Karpas-422 (cell line): ENCODE measurements at regions not wholly inside any gene's neighbourhood (a gene's known extent, or its start where the extent isn't known, plus 50 kb on each side); places are given as distances from the start of the nearest gene placed in this dataset.

ENCODE experiments used
- DNase-seq: peaks from one replicate; pipeline ENCODE4 v3.0.0-alpha.2; 2015
- H2AFZ ChIP-seq: fragments of 200-600 bp; sonication (generic); 2 replicates; pipeline ENCODE4 v1.6.1; 2014; ENCODE audit warnings: antibody characterized with exemption, low read length, mixed read lengths
- H3K27ac ChIP-seq: fragments of 200-600 bp; sonication (generic); 2 replicates; pipeline ENCODE4 v1.5.1; 2014; ENCODE audit warnings: mild to moderate bottlenecking, low read length, moderate library complexity
- H3K27me3 ChIP-seq: fragments of 200-600 bp; sonication (generic); 2 replicates; pipeline ENCODE4 v1.6.1; 2014; ENCODE audit warnings: low read length, mixed read lengths
- H3K36me3 ChIP-seq: fragments of 200-600 bp; sonication (generic); 2 replicates; pipeline ENCODE4 v1.6.1; 2014; ENCODE audit warnings: low read length, mixed read lengths; ENCODE audit not compliant: insufficient read depth
- H3K4me1 ChIP-seq: fragments of 200-600 bp; sonication (generic); 2 replicates; pipeline ENCODE4 v1.6.1; 2014; ENCODE audit warnings: mild to moderate bottlenecking, low read length, mixed read lengths
- H3K4me2 ChIP-seq: fragments of 200-600 bp; sonication (generic); 2 replicates; pipeline ENCODE4 v1.6.1; 2014; ENCODE audit warnings: low read length, low read depth, mild to moderate bottlenecking; ENCODE audit not compliant: poor library complexity, severe bottlenecking
- H3K4me3 ChIP-seq: fragments of 200-600 bp; sonication (generic); 2 replicates; pipeline ENCODE4 v1.5.1; 2014; ENCODE audit warnings: mild to moderate bottlenecking, antibody characterized with exemption, low read length, mixed read lengths
- H3K79me2 ChIP-seq: fragments of 200-600 bp; sonication (generic); 2 replicates; pipeline ENCODE4 v1.6.1; 2014; ENCODE audit warnings: mild to moderate bottlenecking, low read length, mixed read lengths
- H3K9ac ChIP-seq: fragments of 200-600 bp; sonication (generic); 2 replicates; pipeline ENCODE4 v1.6.0; 2014; ENCODE audit warnings: low read length
- H3K9me2 ChIP-seq: fragments of 200-600 bp; sonication (generic), shearing (Covaris generic); replicated peaks from 2 replicates; pipeline ENCODE4 v1.6.0; 2014; ENCODE audit warnings: mild to moderate bottlenecking, low read length, moderate library complexity; ENCODE audit not compliant: insufficient read depth
- H3K9me3 ChIP-seq: fragments of 300-700, 200-600 bp; sonication (generic); 2 replicates; pipeline ENCODE4 v1.6.1; 2014; ENCODE audit warnings: low read length, mixed read lengths
- H4K20me1 ChIP-seq: fragments of 200-600 bp; sonication (generic); 2 replicates; pipeline ENCODE4 v1.6.1; 2014; ENCODE audit warnings: mild to moderate bottlenecking, antibody characterized with exemption, low read length, low read depth; ENCODE audit not compliant: insufficient read depth

GRCh38 chr13:60214213-60215055 is 50.7 kb upstream of the DIAPH3 start:
- no peak for DNase-seq
- no peaks in the 10 kb centered on the region for H3K4me1 ChIP-seq
- H3K9me3 ChIP-seq, result no peaks in the 10 kb centered on the region
- H3K9ac ChIP-seq, result no peak overlapping the region
- no peak overlapping the region for H2AFZ ChIP-seq
- no peak overlapping the region for H3K4me3 ChIP-seq
- H3K79me2 ChIP-seq, result no peaks in the 10 kb centered on the region
- no peaks in the 10 kb centered on the region for H3K9me2 ChIP-seq
- H3K4me2 ChIP-seq, result no peak overlapping the region
- no peak overlapping the region for H3K27ac ChIP-seq
- no peaks in the 10 kb centered on the region for H3K36me3 ChIP-seq
- H4K20me1 ChIP-seq, result no peaks in the 10 kb centered on the region
- no peaks in the 10 kb centered on the region for H3K27me3 ChIP-seq

DNA sequence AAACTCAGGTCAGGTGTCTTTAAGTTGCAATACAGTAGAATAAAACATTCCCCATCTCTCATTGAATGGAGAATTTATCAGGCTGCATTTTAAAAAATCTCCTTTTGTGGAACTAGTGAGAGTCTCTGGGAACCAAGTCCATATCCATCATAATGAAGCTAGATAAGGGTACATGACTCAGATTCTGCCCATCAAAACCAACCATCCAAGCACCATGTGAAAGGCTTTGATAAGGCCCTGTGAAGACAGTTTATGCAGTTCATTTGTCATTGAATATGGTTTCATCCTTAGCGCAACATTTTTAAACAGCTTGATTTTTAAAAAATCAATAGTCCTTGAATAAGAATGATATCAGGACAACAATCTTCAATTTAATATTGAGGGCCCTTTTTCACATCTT is 56.3 kb upstream of the DIAPH3 start:
- Histone ChIP-seq H2AFZ (no peak overlapping the region), H3K36me3 (no peaks in the 10 kb centered on the region), H3K9me2 (no peaks in the 10 kb centered on the region), H3K27ac (no peak overlapping the region), H3K27me3 (no peaks in the 10 kb centered on the region), H3K79me2 (no peaks in the 10 kb centered on the region), H4K20me1 (no peaks in the 10 kb centered on the region), H3K4me2 (no peak overlapping the region), H3K9ac (no peak overlapping the region), H3K9me3 (no peaks in the 10 kb centered on the region), H3K4me3 (no peak overlapping the region), H3K4me1 (no peaks in the 10 kb centered on the region)
- DNase-seq, result no peak

DNA sequence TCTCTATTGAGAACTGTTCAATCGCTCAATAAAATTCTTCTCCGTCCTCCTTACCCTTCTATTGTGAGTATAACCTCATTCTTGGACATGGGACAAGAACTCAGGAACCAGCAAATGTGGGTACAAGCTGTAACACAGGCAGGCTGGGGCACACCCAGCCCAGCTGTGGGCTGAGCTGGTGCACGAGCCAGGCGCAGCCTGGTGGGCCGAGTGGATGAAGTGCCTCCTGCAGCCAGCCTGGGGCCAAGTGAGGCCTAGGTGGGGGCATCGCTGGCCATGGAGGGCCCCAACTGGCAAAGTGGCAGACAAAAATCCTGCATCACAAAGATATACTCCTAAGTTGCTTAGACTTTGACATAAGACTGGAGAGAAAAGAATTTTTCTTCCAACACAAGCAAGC is 57.9 kb upstream of the DIAPH3 start:
- no peak overlapping the region for H3K4me3 ChIP-seq
- H3K9me3 ChIP-seq, result no peaks in the 10 kb centered on the region
- DNase-seq, result no peak
- no peak overlapping the region for H3K9ac ChIP-seq
- no peaks in the 10 kb centered on the region for H3K4me1 ChIP-seq
- no peak overlapping the region for H3K4me2 ChIP-seq
- no peaks in the 10 kb centered on the region for H4K20me1 ChIP-seq
- H2AFZ ChIP-seq, result no peak overlapping the region
- H3K79me2 ChIP-seq, result no peaks in the 10 kb centered on the region
- H3K9me2 ChIP-seq, result no peaks in the 10 kb centered on the region
- no peaks in the 10 kb centered on the region for H3K36me3 ChIP-seq
- no peaks in the 10 kb centered on the region for H3K27me3 ChIP-seq
- no peak overlapping the region for H3K27ac ChIP-seq

GRCh38 chr13:60226507-60226906 is 62.8 kb upstream of the DIAPH3 start:
- no peak overlapping the region for H3K27ac ChIP-seq
- H3K4me1 ChIP-seq, result no peaks in the 10 kb centered on the region
- H2AFZ ChIP-seq, result no peak overlapping the region
- no peaks in the 10 kb centered on the region for H3K79me2 ChIP-seq
- no peak overlapping the region for H3K4me2 ChIP-seq
- peak; percentile 62 for DNase-seq
- H3K9me2 ChIP-seq, result no peaks in the 10 kb centered on the region
- H4K20me1 ChIP-seq, result no peaks in the 10 kb centered on the region
- H3K9ac ChIP-seq, result no peak overlapping the region
- no peaks in the 10 kb centered on the region for H3K27me3 ChIP-seq
- no peak overlapping the region for H3K4me3 ChIP-seq
- H3K9me3 ChIP-seq, result no peaks in the 10 kb centered on the region
- no peaks in the 10 kb centered on the region for H3K36me3 ChIP-seq

DNA sequence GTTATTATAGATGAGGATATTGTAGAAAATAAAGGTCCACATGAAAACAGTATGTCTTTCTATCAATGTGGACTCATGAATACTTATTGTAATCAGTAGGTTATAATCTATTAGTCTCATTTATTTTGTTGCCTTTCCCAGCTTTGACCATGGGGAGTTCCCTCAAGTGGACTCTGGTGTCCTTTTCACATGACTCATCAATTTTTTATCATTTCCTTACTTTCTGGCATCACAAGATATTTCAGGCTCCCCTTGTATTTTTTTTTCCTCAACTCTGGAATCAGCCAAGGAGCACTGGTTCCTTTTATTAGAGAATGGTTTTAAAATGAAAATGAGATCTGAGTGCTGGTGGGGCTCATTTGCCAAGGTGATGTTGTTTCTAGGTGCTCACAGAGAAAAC is 63.4 kb upstream of the DIAPH3 start:
- Histone ChIP-seq H3K4me1 (no peaks in the 10 kb centered on the region), H3K27me3 (no peaks in the 10 kb centered on the region), H3K4me3 (no peak overlapping the region), H3K79me2 (no peaks in the 10 kb centered on the region), H3K9ac (no peak overlapping the region), H3K36me3 (no peaks in the 10 kb centered on the region), H3K4me2 (no peak overlapping the region), H3K9me2 (no peaks in the 10 kb centered on the region), H2AFZ (no peak overlapping the region), H3K9me3 (no peaks in the 10 kb centered on the region), H4K20me1 (no peaks in the 10 kb centered on the region), H3K27ac (no peak overlapping the region)
- DNase-seq, result no peak

- no peak overlapping the region for H3K9ac ChIP-seq
- no peak overlapping the region for H3K4me2 ChIP-seq
Observed at GRCh38 chr13:60229708-60230272, 66.1 kb upstream of the DIAPH3 start.

DNA sequence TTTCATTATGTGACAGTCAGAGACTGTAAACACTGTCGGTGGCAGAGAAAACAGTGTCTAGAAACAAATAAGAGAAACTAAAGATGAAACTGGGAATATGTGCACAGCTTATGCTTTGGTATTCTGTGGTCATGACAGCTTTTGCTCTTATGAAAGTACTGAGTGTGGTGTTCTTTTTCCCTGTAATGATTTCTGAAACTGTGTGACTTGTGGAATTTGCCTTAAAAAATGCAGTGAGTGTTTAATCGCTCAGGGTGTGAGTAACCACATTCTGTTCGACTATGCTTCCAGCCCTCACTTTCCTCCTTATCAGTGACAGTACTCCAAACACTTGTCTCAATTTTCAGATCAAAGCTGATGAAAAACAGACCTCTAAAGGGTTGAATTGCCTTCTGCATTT is 66.9 kb upstream of the DIAPH3 start:
- no peaks in the 10 kb centered on the region for H3K9me2 ChIP-seq
- no peaks in the 10 kb centered on the region for H3K4me1 ChIP-seq
- no peaks in the 10 kb centered on the region for H3K79me2 ChIP-seq
- H3K27me3 ChIP-seq, result no peaks in the 10 kb centered on the region
- no peaks in the 10 kb centered on the region for H4K20me1 ChIP-seq
- H3K4me2 ChIP-seq, result no peak overlapping the region
- no peak overlapping the region for H3K4me3 ChIP-seq
- no peak for DNase-seq
- no peaks in the 10 kb centered on the region for H3K36me3 ChIP-seq
- H2AFZ ChIP-seq, result no peak overlapping the region
- H3K9me3 ChIP-seq, result no peaks in the 10 kb centered on the region
- no peak overlapping the region for H3K27ac ChIP-seq
- H3K9ac ChIP-seq, result no peak overlapping the region

More at GRCh38 chr13:60229708-60230272, 66.1 kb upstream of the DIAPH3 start:
- H3K36me3 ChIP-seq, result no peaks in the 10 kb centered on the region
- H3K27ac ChIP-seq, result no peak overlapping the region
- no peak overlapping the region for H3K4me3 ChIP-seq
- no peaks in the 10 kb centered on the region for H3K9me3 ChIP-seq
- H3K27me3 ChIP-seq, result no peaks in the 10 kb centered on the region
- no peaks in the 10 kb centered on the region for H3K4me1 ChIP-seq
- no peak for DNase-seq
- no peak overlapping the region for H2AFZ ChIP-seq
- no peaks in the 10 kb centered on the region for H3K79me2 ChIP-seq
- H3K9me2 ChIP-seq, result no peaks in the 10 kb centered on the region
- H4K20me1 ChIP-seq, result no peaks in the 10 kb centered on the region

DNA sequence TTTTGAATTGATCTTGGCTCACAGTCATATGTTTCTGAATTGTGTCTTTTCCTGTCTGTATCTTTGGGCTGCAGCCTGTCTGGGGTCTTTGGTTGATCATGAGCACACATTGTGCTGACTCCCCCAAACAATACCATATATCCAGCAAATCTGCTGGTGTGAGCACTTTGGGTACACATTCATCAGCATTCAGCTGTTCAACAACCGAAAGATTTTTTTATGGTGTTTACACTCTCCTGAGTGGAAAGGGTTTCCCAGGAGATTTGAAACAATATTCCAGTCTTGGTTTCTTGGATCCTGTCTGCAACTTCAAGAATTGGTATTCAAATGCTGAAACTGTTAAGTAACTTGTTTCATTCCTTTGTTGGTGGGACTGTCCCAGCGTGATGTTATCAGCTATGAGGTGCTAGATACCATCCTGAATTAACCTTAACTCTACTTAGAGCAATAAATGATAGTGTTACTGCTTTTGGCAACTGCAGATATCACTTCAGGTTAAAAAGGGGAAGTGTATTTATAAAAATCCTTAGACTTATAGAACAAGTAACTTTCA is 78.4 kb upstream of the DIAPH3 start:
- Histone ChIP-seq H3K4me1 (no peaks in the 10 kb centered on the region), H3K9me3 (no peaks in the 10 kb centered on the region), H4K20me1 (no peaks in the 10 kb centered on the region), H3K9ac (no peak overlapping the region), H3K4me2 (no peak overlapping the region), H3K36me3 (no peaks in the 10 kb centered on the region), H3K27ac (no peak overlapping the region), H3K4me3 (no peak overlapping the region), H3K27me3 (no peaks in the 10 kb centered on the region), H3K79me2 (no peaks in the 10 kb centered on the region), H2AFZ (no peak overlapping the region), H3K9me2 (no peaks in the 10 kb centered on the region)
- peak; percentile 41 for DNase-seq
